Body of pancreas (tissue), 4 donors: ENCODE measurements at regions not wholly inside any gene's neighbourhood (a gene's known extent, or its start where the extent isn't known, plus 50 kb on each side); places are given as distances from the start of the nearest gene placed in this dataset.

ENCODE experiments used
- ATAC-seq: fragments of 150-250 bp; one replicate; pipeline ENCODE4 v1.9.1; 2016
- DNase-seq, 4 donors: peaks; one replicate each; pipeline ENCODE4 v3.0.0-alpha.2; 2019
- H3K27ac ChIP-seq, 4 donors: fragments of 200-600 bp; sonication (generic); 1 replicate in 3 of 4; 2 replicates in 1 of 4; pipeline versions ENCODE4 v1.5.1 to v1.6.1; 2016 to 2019; ENCODE audit warnings: mild to moderate bottlenecking in 1 of 4, mixed read lengths in 1 of 4, moderate library complexity in 1 of 4
- H3K27me3 ChIP-seq, 2 donors: fragments of 200-600 bp; sonication (generic); one replicate each; pipeline ENCODE4 v1.6.0; 2016; ENCODE audit warnings: mild to moderate bottlenecking in 1 of 2
- H3K36me3 ChIP-seq, 2 donors: fragments of 200-600 bp; sonication (generic); replicated peaks in 1 of 2; 2 replicates each; pipeline ENCODE4 v1.5.1; 2016; ENCODE audit warnings: low read depth in 2 of 2; ENCODE audit not compliant: insufficient read depth in 1 of 2
- H3K4me1 ChIP-seq: fragments of 200-600 bp; sonication (generic); one replicate; pipeline ENCODE4 v1.6.0; 2016
- H3K4me3 ChIP-seq, 2 donors: fragments of 200-600 bp; sonication (generic); 1 replicate in 1 of 2; 2 replicates in 1 of 2; pipeline ENCODE4 v1.5.1; 2016 to 2019
- H3K9me3 ChIP-seq, 3 donors: fragments of 200-600 bp; sonication (generic); 1 replicate in 2 of 3; 2 replicates in 1 of 3; pipeline ENCODE4 v1.5.1; 2016
- POLR2A ChIP-seq, 3 donors: fragments of 450-650 bp; IDR thresholded peaks; one replicate each; pipeline ENCODE4 v1.6.1; 2016; ENCODE audit warnings: antibody characterized with exemption in 3 of 3, mild to moderate bottlenecking in 2 of 3
- WGBS, 2 donors: methylation state at CpG; one replicate each; pipeline ENCODE4 v1.1.5; 2017; 5-methylcytosine and 5-hydroxymethylcytosine counted together
- intact Hi-C: fragments of 100-400 bp; cut with DNase I; formaldehyde crosslinking; loops from one replicate; pipeline ENCODE4 v1.15.1; 2023
- TF ChIP-seq, protein P1 (sequence below), 7 experiments: fragments of 450-650 bp in 4 of 7; fragments of 200-600 bp in 3 of 7; sonication (generic) in 3 of 7; IDR thresholded peaks; one replicate each; pipeline ENCODE4 v1.5.1; 2016 to 2019; ENCODE audit warnings: antibody characterized with exemption in 7 of 7

DNA sequence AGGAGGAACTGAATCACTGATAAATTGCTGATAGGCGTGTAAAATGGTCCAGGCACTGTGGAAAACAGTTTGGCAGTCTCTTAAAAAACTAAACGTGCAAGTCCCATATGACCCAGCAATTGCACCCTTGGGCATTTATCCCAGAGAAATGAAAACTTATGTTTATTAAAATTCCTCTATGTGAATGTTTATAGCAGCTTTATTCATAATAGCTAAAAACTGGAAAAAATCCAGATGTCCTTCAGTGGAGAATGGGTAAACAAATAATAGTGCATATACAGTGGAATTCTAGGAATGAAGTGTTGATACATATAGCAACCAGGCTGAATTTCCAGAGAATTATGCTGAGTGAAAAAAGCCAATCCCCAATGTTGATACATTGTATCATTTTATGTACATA, 482.2 kb upstream of the PDZRN3 start:
- DNase-seq, result no peak
- Histone ChIP-seq H3K4me1 (no peaks in the 10 kb centered on the region), H3K36me3 (no peaks in the 10 kb centered on the region), H3K27ac (no peak overlapping the region), H3K9me3 (no peaks in the 10 kb centered on the region), H3K4me3 (no peak overlapping the region), H3K27me3 (peaks cover 0 to 3% of the 10 kb centered on the region in 2 donors)
- intact Hi-C loops, result no loop called here
- WGBS, 2 donors, result 13 to 31% methylated on average over 2 of the region's 2 CpGs
- TF ChIP-seq, protein P1, sequence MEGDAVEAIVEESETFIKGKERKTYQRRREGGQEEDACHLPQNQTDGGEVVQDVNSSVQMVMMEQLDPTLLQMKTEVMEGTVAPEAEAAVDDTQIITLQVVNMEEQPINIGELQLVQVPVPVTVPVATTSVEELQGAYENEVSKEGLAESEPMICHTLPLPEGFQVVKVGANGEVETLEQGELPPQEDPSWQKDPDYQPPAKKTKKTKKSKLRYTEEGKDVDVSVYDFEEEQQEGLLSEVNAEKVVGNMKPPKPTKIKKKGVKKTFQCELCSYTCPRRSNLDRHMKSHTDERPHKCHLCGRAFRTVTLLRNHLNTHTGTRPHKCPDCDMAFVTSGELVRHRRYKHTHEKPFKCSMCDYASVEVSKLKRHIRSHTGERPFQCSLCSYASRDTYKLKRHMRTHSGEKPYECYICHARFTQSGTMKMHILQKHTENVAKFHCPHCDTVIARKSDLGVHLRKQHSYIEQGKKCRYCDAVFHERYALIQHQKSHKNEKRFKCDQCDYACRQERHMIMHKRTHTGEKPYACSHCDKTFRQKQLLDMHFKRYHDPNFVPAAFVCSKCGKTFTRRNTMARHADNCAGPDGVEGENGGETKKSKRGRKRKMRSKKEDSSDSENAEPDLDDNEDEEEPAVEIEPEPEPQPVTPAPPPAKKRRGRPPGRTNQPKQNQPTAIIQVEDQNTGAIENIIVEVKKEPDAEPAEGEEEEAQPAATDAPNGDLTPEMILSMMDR (IDR thresholded peaks at IDR 0.05), result no peak
- no peak for TF ChIP-seq POLR2A (IDR thresholded peaks at IDR 0.05)
- no peak for ATAC-seq

- WGBS, 2 donors, result 54 to 64% methylated on average over 2 of the region's 2 CpGs
- TF ChIP-seq, protein P1 (IDR thresholded peaks at IDR 0.05), result no peak
- TF ChIP-seq POLR2A (IDR thresholded peaks at IDR 0.05), result no peak
- Histone ChIP-seq H3K9me3 (no peaks in the 10 kb centered on the region), H3K4me1 (no peaks in the 10 kb centered on the region), H3K36me3 (no peaks in the 10 kb centered on the region), H3K27ac (no peak overlapping the region), H3K4me3 (no peak overlapping the region), H3K27me3 (no peaks in the 10 kb centered on the region)
- DNase-seq, result no peak
- no peak for ATAC-seq
- intact Hi-C loops, result no loop called here
Observed at GRCh38 chr3:74091204-74091603, 466.5 kb upstream of the PDZRN3 start.

GRCh38 chr3:74089814-74090213, 465.1 kb upstream of the PDZRN3 start:
- H3K4me3 ChIP-seq, result no peak overlapping the region
- TF ChIP-seq POLR2A (IDR thresholded peaks at IDR 0.05), result no peak
- TF ChIP-seq, protein P1 (IDR thresholded peaks at IDR 0.05), result no peak
- no peaks in the 10 kb centered on the region for H3K36me3 ChIP-seq
- intact Hi-C loops, result no loop called here
- H3K4me1 ChIP-seq, result no peaks in the 10 kb centered on the region
- no peak for DNase-seq
- ATAC-seq, result no peak
- H3K27ac ChIP-seq, result no peak overlapping the region
- H3K9me3 ChIP-seq, result no peaks in the 10 kb centered on the region
- WGBS, 2 donors, result 21 to 30% methylated on average over 1 of the region's 1 CpG
- H3K27me3 ChIP-seq, result no peaks in the 10 kb centered on the region

- 48 to 65% methylated on average over 5 of the region's 5 CpGs for WGBS, 2 donors
- H3K4me3 ChIP-seq, result no peak overlapping the region
Observed at GRCh38 chr3:74080056-74080461, 455.3 kb upstream of the PDZRN3 start.

GRCh38 chr3:74075241-74075640, 450.5 kb upstream of the PDZRN3 start:
- 53 to 55% methylated on average over 2 of the region's 2 CpGs for WGBS, 2 donors
- intact Hi-C loops, result no loop called here
- Histone ChIP-seq H3K27ac (no peak overlapping the region), H3K36me3 (no peaks in the 10 kb centered on the region), H3K4me1 (no peaks in the 10 kb centered on the region), H3K4me3 (no peak overlapping the region), H3K9me3 (no peaks in the 10 kb centered on the region), H3K27me3 (no peaks in the 10 kb centered on the region)
- no peak for DNase-seq
- TF ChIP-seq POLR2A (IDR thresholded peaks at IDR 0.05), result no peak
- TF ChIP-seq, protein P1 (IDR thresholded peaks at IDR 0.05), result no peak
- no peak for ATAC-seq

More at GRCh38 chr3:74080056-74080461, 455.3 kb upstream of the PDZRN3 start:
- no peaks in the 10 kb centered on the region for H3K9me3 ChIP-seq
- H3K36me3 ChIP-seq, result no peaks in the 10 kb centered on the region
- ATAC-seq (no peak), DNase-seq (no peak)
- no peaks in the 10 kb centered on the region for H3K27me3 ChIP-seq
- intact Hi-C loops, result no loop called here
- no peak for TF ChIP-seq POLR2A (IDR thresholded peaks at IDR 0.05)
- TF ChIP-seq, protein P1 (IDR thresholded peaks at IDR 0.05), result no peak
- no peak overlapping the region for H3K27ac ChIP-seq
- H3K4me1 ChIP-seq, result no peaks in the 10 kb centered on the region
